HG02588 (cell line): ENCODE measurements at regions not wholly inside any gene's neighbourhood (a gene's known extent, or its start where the extent isn't known, plus 50 kb on each side); places are given as distances from the start of the nearest gene placed in this dataset.

Experiments used
- ATAC-seq: cut with Tn5 transposase; IDR thresholded peaks from one replicate; pipeline ENCODE4 v1.9.1; 2021; ENCODE audit warnings: mild to moderate bottlenecking, moderate library complexity; ENCODE audit not compliant: unreplicated experiment

GRCh38 chr12:107318806-107319532, 225.6 kb upstream of the CRY1 start:
- no peak for ATAC-seq

GRCh38 chr12:107319533-107320032, 226.2 kb upstream of the CRY1 start:
- ATAC-seq, result no peak

GRCh38 chr12:107320033-107320928, 226.9 kb upstream of the CRY1 start:
- ATAC-seq, result no peak

- no peak for ATAC-seq
Measured at GRCh38 chr12:107320929-107321631, 227.7 kb upstream of the CRY1 start.

GRCh38 chr12:107322063-107322462, 228.7 kb upstream of the CRY1 start:
- ATAC-seq, result no peak

- ATAC-seq, result no peak
Measured at GRCh38 chr12:107325075-107325608, 231.8 kb upstream of the CRY1 start.

GRCh38 chr12:107326237-107326636, 232.9 kb upstream of the CRY1 start:
- ATAC-seq, result no peak

GRCh38 chr12:107327651-107328182, 234.4 kb upstream of the CRY1 start:
- ATAC-seq, result no peak

GRCh38 chr12:107328442-107329133, 235.2 kb upstream of the CRY1 start:
- no peak for ATAC-seq

GRCh38 chr12:107329569-107330324, 236.4 kb upstream of the CRY1 start:
- ATAC-seq, result no peak

- ATAC-seq, result no peak
Measured at GRCh38 chr12:107330831-107331431, 237.6 kb upstream of the CRY1 start.

- ATAC-seq, result no peak
Measured at GRCh38 chr12:107331471-107331870, 238.1 kb upstream of the CRY1 start.

- no peak for ATAC-seq
Measured at GRCh38 chr12:107331912-107332311, 238.6 kb upstream of the CRY1 start.

- no peak for ATAC-seq
Measured at GRCh38 chr12:107332743-107333142, 239.4 kb upstream of the CRY1 start.

- no peak for ATAC-seq
Measured at GRCh38 chr12:107335802-107336570, 242.6 kb upstream of the CRY1 start.

GRCh38 chr12:107336695-107337094, 243.3 kb upstream of the CRY1 start:
- ATAC-seq, result no peak

GRCh38 chr12:107337346-107338095, 244.2 kb upstream of the CRY1 start:
- no peak for ATAC-seq

GRCh38 chr12:107339487-107339886, 246.1 kb upstream of the CRY1 start:
- ATAC-seq, result no peak
